Fibroblast of upper back skin (primary cell): ENCODE measurements at regions not wholly inside any gene's neighbourhood (a gene's known extent, or its start where the extent isn't known, plus 50 kb on each side); places are given as distances from the start of the nearest gene placed in this dataset.
"Not testable (repeated sequence)": the region's sequence is repeated elsewhere in the genome, so short reads cannot be mapped to it uniquely, and the experiment has no call there.

Experiments
- DNase-seq: peaks from one replicate; pipeline ENCODE4 v3.0.0-alpha.2; 2013

- no peak for DNase-seq
Observed at GRCh38 chr12:76666290-76666835, 97.6 kb upstream of the ZDHHC17 start.

GRCh38 chr12:76669981-76670380 is 93.9 kb upstream of the ZDHHC17 start:
- DNase-seq = no peak

- peak; percentile 91 for DNase-seq
Observed at GRCh38 chr12:76670776-76671175, 93.1 kb upstream of the ZDHHC17 start.

GRCh38 chr12:76674669-76675315 is 89.1 kb upstream of the ZDHHC17 start:
- no peak for DNase-seq

- DNase-seq = not testable (repeated sequence)
Observed at GRCh38 chr12:76676261-76676660, 87.7 kb upstream of the ZDHHC17 start.

GRCh38 chr12:76678992-76679391 is 84.9 kb upstream of the ZDHHC17 start:
- no peak for DNase-seq

- no peak for DNase-seq
Observed at GRCh38 chr12:76679778-76680177, 84.1 kb upstream of the ZDHHC17 start.

- peak; percentile 83 for DNase-seq
Observed at GRCh38 chr12:76680940-76681339, 83.0 kb upstream of the ZDHHC17 start.

GRCh38 chr12:76685246-76685678 is 78.7 kb upstream of the ZDHHC17 start:
- DNase-seq = peak; percentile 82

GRCh38 chr12:76687981-76688380 is 75.9 kb upstream of the ZDHHC17 start:
- peak; percentile 80 for DNase-seq

GRCh38 chr12:76688631-76689030 is 75.3 kb upstream of the ZDHHC17 start:
- no peak for DNase-seq

GRCh38 chr12:76690921-76691700 is 72.8 kb upstream of the ZDHHC17 start:
- DNase-seq = peak; percentile 93

GRCh38 chr12:76692846-76693245 is 71.1 kb upstream of the ZDHHC17 start:
- peak; percentile 58 for DNase-seq

- no peak for DNase-seq
Observed at GRCh38 chr12:76694369-76694768, 69.5 kb upstream of the ZDHHC17 start.

- no peak for DNase-seq
Observed at GRCh38 chr12:76696186-76696585, 67.7 kb upstream of the ZDHHC17 start.

GRCh38 chr12:76697849-76698248 is 66.1 kb upstream of the ZDHHC17 start:
- peak; percentile 32 for DNase-seq

GRCh38 chr12:76698316-76698715 is 65.6 kb upstream of the ZDHHC17 start:
- no peak for DNase-seq

GRCh38 chr12:76698966-76699365 is 64.9 kb upstream of the ZDHHC17 start:
- DNase-seq = no peak

- no peak for DNase-seq
Observed at GRCh38 chr12:76701690-76702089, 62.2 kb upstream of the ZDHHC17 start.

- DNase-seq = peak; percentile 52
Observed at GRCh38 chr12:76702946-76703345, 61.0 kb upstream of the ZDHHC17 start.

GRCh38 chr12:76704693-76705092 is 59.2 kb upstream of the ZDHHC17 start:
- peak; percentile 51 for DNase-seq

GRCh38 chr12:76706101-76706500 is 57.8 kb upstream of the ZDHHC17 start:
- peak; percentile 59 for DNase-seq

GRCh38 chr12:76706761-76707160 is 57.2 kb upstream of the ZDHHC17 start:
- no peak for DNase-seq

- DNase-seq = no peak
Observed at GRCh38 chr12:76707772-76708171, 56.1 kb upstream of the ZDHHC17 start.
